ENCODE measurements at regions not wholly inside any gene's neighbourhood (a gene's known extent, or its start where the extent isn't known, plus 50 kb on each side); places are given as distances from the start of the nearest gene placed in this dataset.

- TF ChIP-seq ZFX (IDR thresholded peaks at IDR 0.05), result no peak
- TF ChIP-seq, protein P1, sequence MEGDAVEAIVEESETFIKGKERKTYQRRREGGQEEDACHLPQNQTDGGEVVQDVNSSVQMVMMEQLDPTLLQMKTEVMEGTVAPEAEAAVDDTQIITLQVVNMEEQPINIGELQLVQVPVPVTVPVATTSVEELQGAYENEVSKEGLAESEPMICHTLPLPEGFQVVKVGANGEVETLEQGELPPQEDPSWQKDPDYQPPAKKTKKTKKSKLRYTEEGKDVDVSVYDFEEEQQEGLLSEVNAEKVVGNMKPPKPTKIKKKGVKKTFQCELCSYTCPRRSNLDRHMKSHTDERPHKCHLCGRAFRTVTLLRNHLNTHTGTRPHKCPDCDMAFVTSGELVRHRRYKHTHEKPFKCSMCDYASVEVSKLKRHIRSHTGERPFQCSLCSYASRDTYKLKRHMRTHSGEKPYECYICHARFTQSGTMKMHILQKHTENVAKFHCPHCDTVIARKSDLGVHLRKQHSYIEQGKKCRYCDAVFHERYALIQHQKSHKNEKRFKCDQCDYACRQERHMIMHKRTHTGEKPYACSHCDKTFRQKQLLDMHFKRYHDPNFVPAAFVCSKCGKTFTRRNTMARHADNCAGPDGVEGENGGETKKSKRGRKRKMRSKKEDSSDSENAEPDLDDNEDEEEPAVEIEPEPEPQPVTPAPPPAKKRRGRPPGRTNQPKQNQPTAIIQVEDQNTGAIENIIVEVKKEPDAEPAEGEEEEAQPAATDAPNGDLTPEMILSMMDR (conservative IDR thresholded peaks at IDR 0.05), result no peak
Observed at GRCh38 chr7:156446990-156447389, 193.6 kb upstream of the RNF32 start.

DNA sequence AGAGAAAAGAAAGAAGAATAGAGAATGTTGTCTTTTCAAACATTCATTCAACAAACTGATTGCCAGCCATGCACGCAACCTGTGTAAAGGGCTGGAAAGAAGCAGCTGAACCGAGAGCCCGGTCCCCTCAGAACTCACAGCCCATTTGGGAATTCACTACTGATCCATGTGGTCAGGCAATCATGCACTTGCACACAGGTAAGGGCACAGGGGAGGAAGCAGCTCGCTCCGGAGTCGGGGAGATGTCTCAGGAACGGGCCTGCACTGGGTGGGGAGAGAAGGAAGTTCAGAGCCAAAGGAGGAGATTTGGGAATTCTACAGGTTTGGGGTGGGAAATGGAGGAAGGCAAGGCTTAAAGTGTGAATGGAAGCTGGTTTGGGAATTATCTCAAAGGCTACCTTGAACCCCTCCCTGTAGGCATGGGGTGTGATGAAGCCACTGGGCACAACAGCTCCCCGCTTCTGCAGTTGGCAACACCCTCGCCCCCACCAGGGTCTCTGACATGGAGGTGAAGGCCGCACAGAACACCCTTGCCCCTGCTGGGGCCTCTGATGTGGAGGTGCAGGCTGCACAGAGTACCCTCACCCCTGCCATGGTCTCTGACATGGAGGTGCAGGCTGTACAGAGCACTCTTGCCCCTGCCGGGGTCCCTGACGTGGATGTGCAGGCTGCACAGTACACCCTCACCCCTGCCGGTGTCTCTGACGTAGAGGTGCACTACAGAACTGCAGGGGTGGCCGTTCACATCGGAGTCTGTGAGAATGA, 194.4 kb upstream of the RNF32 start:
- TF ChIP-seq, protein P1 (conservative IDR thresholded peaks at IDR 0.05), result no peak
- no peak for TF ChIP-seq ZFX (IDR thresholded peaks at IDR 0.05)
- H3K27ac ChIP-seq, result no peak overlapping the region

More at GRCh38 chr7:156446990-156447389, 193.6 kb upstream of the RNF32 start:
- no peak overlapping the region for H3K27ac ChIP-seq

DNA sequence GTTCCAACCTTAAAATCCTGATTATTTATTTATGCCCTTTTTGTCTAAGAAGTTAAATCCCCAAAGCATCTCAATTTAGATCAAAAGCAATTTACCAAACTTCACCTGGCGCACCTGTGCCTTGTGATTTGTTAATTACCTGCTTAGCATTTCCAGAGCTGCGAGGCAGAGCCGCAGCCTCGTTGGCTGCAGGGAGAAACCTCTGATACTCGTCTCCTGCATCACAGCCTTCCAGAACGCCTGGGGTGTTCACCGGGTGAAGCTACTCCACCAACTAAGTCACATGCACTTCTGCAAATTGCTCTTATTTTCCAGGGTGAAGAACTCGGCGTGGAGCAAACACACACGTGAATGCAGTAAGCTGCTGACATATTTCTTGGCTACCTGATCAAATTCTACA, 198.1 kb upstream of the RNF32 start:
- TF ChIP-seq, protein P1 (conservative IDR thresholded peaks at IDR 0.05), result no peak
- TF ChIP-seq ZFX (IDR thresholded peaks at IDR 0.05), result no peak
- H3K27ac ChIP-seq, result no peak overlapping the region

DNA sequence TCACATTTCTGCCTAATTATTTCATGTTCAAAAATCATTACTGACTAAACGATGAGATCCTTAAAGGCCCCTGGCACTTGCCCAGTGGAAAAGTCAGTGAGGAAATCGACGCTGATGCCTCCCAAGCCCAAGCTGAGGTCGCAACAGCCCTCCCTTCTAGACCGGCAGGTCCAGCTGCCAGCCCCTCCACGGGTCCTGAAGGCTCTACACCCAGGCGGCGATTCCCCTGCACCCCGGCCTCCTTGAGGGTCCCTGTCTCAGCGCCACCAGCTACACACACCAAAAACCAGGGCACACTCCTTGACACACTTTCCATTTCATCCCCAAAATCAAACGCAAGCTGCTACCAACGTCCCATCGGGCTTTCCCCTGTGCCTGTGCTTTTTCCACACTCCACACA, 200.1 kb upstream of the RNF32 start:
- TF ChIP-seq, protein P1 (conservative IDR thresholded peaks at IDR 0.05), result no peak
- TF ChIP-seq ZFX (IDR thresholded peaks at IDR 0.05), result no peak
- H3K27ac ChIP-seq, result no peak overlapping the region

- no peak for TF ChIP-seq ZFX (IDR thresholded peaks at IDR 0.05)
- TF ChIP-seq, protein P1 (conservative IDR thresholded peaks at IDR 0.05), result no peak
- H3K27ac ChIP-seq, result no peak overlapping the region
Observed at GRCh38 chr7:156438011-156438410, 202.6 kb upstream of the RNF32 start.

DNA sequence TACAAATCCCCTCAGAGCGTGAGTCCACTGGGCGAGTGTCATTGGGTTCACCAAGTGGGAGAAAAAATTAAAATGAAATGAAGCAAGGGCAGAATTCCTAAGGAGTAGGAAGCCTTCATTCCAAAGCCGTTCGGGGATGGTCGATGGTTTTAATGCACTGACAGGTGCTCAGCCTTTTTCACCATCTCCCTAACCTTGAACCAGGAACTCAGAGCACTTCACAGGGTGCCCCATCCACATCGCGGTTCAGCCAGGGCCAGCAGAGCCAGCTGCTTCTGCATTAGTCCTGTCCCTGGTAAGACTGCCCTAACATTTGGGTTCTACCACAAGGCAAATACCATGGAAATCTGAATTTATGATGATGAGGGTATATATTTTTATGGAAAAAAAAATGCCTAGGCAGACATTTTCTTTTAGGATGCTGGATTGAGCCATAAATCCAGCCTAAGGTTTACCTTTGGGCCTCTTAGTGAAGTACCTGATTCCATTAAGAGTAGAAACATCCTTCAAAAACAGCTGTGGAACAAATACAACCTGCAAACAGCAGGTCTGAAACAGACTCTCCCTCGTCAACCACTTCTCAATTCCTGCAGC, 203.5 kb upstream of the RNF32 start:
- no peak overlapping the region for H3K27ac ChIP-seq
- TF ChIP-seq, protein P1 (conservative IDR thresholded peaks at IDR 0.05), result no peak
- TF ChIP-seq ZFX (IDR thresholded peaks at IDR 0.05), result no peak

GRCh38 chr7:156435486-156436231, 204.9 kb upstream of the RNF32 start:
- no peak for TF ChIP-seq ZFX (IDR thresholded peaks at IDR 0.05)
- TF ChIP-seq, protein P1 (conservative IDR thresholded peaks at IDR 0.05), result no peak

More at GRCh38 chr7:156435486-156436231, 204.9 kb upstream of the RNF32 start:
- no peak overlapping the region for H3K27ac ChIP-seq

Data from C4-2B (cell line).